ENCODE measurements at regions not wholly inside any gene's neighbourhood (a gene's known extent, or its start where the extent isn't known, plus 50 kb on each side); places are given as distances from the start of the nearest gene placed in this dataset.

- DNase-seq, result no peak
Observed at GRCh38 chr1:177571076-177571475, 398.8 kb downstream of the SEC16B start.

GRCh38 chr1:177569476-177569875, 398.7 kb downstream of the BRINP2 start:
- no peak for DNase-seq

- no peak for DNase-seq
Observed at GRCh38 chr1:177568622-177569021, 397.9 kb downstream of the BRINP2 start.

GRCh38 chr1:177567393-177567792, 396.6 kb downstream of the BRINP2 start:
- no peak for DNase-seq

GRCh38 chr1:177566495-177566894, 395.7 kb downstream of the BRINP2 start:
- DNase-seq, result no peak

- DNase-seq, result no peak
Observed at GRCh38 chr1:177561436-177561835, 390.7 kb downstream of the BRINP2 start.

GRCh38 chr1:177558372-177558771, 387.6 kb downstream of the BRINP2 start:
- DNase-seq, result no peak

GRCh38 chr1:177556163-177556562, 385.4 kb downstream of the BRINP2 start:
- DNase-seq, result no peak

- no peak for DNase-seq
Observed at GRCh38 chr1:177547200-177547599, 376.4 kb downstream of the BRINP2 start.

- no peak for DNase-seq
Observed at GRCh38 chr1:177546346-177546745, 375.6 kb downstream of the BRINP2 start.

GRCh38 chr1:177526201-177526600, 355.4 kb downstream of the BRINP2 start:
- DNase-seq, result no peak

GRCh38 chr1:177525176-177525575, 354.4 kb downstream of the BRINP2 start:
- no peak for DNase-seq

- no peak for DNase-seq
Observed at GRCh38 chr1:177517546-177517945, 346.8 kb downstream of the BRINP2 start.

- DNase-seq, result no peak
Observed at GRCh38 chr1:177514207-177514606, 343.4 kb downstream of the BRINP2 start.

- DNase-seq, result no peak
Observed at GRCh38 chr1:177511036-177511435, 340.3 kb downstream of the BRINP2 start.

GRCh38 chr1:177505905-177506590, 335.3 kb downstream of the BRINP2 start:
- DNase-seq, result no peak

- no peak for DNase-seq
Observed at GRCh38 chr1:177495878-177496277, 325.1 kb downstream of the BRINP2 start.

- DNase-seq, result no peak
Observed at GRCh38 chr1:177490786-177491185, 320.0 kb downstream of the BRINP2 start.

- DNase-seq, result no peak
Observed at GRCh38 chr1:177490036-177490639, 319.4 kb downstream of the BRINP2 start.

GRCh38 chr1:177488722-177489121, 318.0 kb downstream of the BRINP2 start:
- DNase-seq, result no peak

- no peak for DNase-seq
Observed at GRCh38 chr1:177487481-177487880, 316.7 kb downstream of the BRINP2 start.

- DNase-seq, result no peak
Observed at GRCh38 chr1:177480741-177481305, 310.1 kb downstream of the BRINP2 start.

GRCh38 chr1:177479600-177479999, 308.8 kb downstream of the BRINP2 start:
- no peak for DNase-seq

GRCh38 chr1:177476676-177477075, 305.9 kb downstream of the BRINP2 start:
- DNase-seq, result no peak

All from tongue (tissue), 1 donor.